Ovary (tissue), 3 donors: ENCODE measurements at regions not wholly inside any gene's neighbourhood (a gene's known extent, or its start where the extent isn't known, plus 50 kb on each side); places are given as distances from the start of the nearest gene placed in this dataset.

Experiments
- EP300 ChIP-seq: sonication (generic); formaldehyde crosslinking; IDR thresholded peaks from one replicate; pipeline ENCODE4 v1.6.1; 2017; ENCODE audit warnings: antibody characterized with exemption
- POLR2A ChIP-seq: fragments of 450-650 bp; IDR thresholded peaks from one replicate; pipeline ENCODE4 v1.6.1; 2017; ENCODE audit warnings: antibody characterized with exemption, mild to moderate bottlenecking, moderate library complexity
- TF ChIP-seq, protein P1 (sequence below), 3 donors: fragments of 450-650 bp in 2 of 3; fragments of 200-600 bp in 1 of 3; IDR thresholded peaks; one replicate each; pipeline versions ENCODE4 v1.5.1 to v1.8.0; 2016 to 2022; ENCODE audit warnings: antibody characterized with exemption in 3 of 3, mild to moderate bottlenecking in 1 of 3
- donor health status: DM: no; HTN: no; CAD: no.

DNA sequence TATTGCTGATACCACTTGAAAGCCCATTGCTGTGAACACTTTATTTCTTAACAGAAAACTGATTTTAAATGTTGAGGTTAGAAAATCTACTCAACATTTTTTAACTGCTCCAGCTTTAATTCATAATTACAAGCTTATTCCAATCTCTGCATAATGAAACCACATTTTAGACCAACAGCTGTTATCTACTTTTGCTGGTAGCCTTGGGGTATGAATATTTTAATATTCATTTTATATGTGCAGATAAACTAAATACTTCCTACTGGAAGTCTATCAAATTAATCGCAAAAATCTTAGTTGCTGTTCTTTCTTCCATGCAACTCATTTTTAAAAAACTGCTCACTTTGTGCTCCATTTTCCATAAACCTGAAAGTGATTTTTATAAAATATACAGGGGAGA, 189.3 kb upstream of the SLC35B3 start:
- TF ChIP-seq, protein P1, sequence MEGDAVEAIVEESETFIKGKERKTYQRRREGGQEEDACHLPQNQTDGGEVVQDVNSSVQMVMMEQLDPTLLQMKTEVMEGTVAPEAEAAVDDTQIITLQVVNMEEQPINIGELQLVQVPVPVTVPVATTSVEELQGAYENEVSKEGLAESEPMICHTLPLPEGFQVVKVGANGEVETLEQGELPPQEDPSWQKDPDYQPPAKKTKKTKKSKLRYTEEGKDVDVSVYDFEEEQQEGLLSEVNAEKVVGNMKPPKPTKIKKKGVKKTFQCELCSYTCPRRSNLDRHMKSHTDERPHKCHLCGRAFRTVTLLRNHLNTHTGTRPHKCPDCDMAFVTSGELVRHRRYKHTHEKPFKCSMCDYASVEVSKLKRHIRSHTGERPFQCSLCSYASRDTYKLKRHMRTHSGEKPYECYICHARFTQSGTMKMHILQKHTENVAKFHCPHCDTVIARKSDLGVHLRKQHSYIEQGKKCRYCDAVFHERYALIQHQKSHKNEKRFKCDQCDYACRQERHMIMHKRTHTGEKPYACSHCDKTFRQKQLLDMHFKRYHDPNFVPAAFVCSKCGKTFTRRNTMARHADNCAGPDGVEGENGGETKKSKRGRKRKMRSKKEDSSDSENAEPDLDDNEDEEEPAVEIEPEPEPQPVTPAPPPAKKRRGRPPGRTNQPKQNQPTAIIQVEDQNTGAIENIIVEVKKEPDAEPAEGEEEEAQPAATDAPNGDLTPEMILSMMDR (IDR thresholded peaks at IDR 0.05): no peak
- TF ChIP-seq POLR2A (no peak), EP300 (no peak)
